ENCODE measurements at regions not wholly inside any gene's neighbourhood (a gene's known extent, or its start where the extent isn't known, plus 50 kb on each side); places are given as distances from the start of the nearest gene placed in this dataset.

GRCh38 chr9:86598411-86599239 is 244.4 kb upstream of the TUT7 start:
- no peak for TF ChIP-seq CTCF (IDR thresholded peaks at IDR 0.05)

- TF ChIP-seq CTCF (IDR thresholded peaks at IDR 0.05): no peak
Measured at GRCh38 chr9:86594724-86595123, 240.5 kb upstream of the TUT7 start.

- TF ChIP-seq CTCF (IDR thresholded peaks at IDR 0.05): no peak
Measured at GRCh38 chr9:86591472-86591871, 237.3 kb upstream of the TUT7 start.

GRCh38 chr9:86589730-86590129 is 235.5 kb upstream of the TUT7 start:
- no peak for TF ChIP-seq CTCF (IDR thresholded peaks at IDR 0.05)

- TF ChIP-seq CTCF (IDR thresholded peaks at IDR 0.05): no peak
Measured at GRCh38 chr9:86589273-86589672, 235.1 kb upstream of the TUT7 start.

GRCh38 chr9:86586144-86586494 is 231.9 kb upstream of the TUT7 start:
- TF ChIP-seq CTCF (IDR thresholded peaks at IDR 0.05): no peak

GRCh38 chr9:86585422-86586143 is 231.4 kb upstream of the TUT7 start:
- no peak for TF ChIP-seq CTCF (IDR thresholded peaks at IDR 0.05)
